ENCODE measurements at regions not wholly inside any gene's neighbourhood (a gene's known extent, or its start where the extent isn't known, plus 50 kb on each side); places are given as distances from the start of the nearest gene placed in this dataset.

- TF ChIP-seq EZH2 (IDR thresholded peaks at IDR 0.05): no peak
- TF ChIP-seq, protein P1, sequence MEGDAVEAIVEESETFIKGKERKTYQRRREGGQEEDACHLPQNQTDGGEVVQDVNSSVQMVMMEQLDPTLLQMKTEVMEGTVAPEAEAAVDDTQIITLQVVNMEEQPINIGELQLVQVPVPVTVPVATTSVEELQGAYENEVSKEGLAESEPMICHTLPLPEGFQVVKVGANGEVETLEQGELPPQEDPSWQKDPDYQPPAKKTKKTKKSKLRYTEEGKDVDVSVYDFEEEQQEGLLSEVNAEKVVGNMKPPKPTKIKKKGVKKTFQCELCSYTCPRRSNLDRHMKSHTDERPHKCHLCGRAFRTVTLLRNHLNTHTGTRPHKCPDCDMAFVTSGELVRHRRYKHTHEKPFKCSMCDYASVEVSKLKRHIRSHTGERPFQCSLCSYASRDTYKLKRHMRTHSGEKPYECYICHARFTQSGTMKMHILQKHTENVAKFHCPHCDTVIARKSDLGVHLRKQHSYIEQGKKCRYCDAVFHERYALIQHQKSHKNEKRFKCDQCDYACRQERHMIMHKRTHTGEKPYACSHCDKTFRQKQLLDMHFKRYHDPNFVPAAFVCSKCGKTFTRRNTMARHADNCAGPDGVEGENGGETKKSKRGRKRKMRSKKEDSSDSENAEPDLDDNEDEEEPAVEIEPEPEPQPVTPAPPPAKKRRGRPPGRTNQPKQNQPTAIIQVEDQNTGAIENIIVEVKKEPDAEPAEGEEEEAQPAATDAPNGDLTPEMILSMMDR (IDR thresholded peaks at IDR 0.05 in 2 of 3, conservative IDR thresholded peaks at IDR 0.05 in 1 of 3; ENCODE audit: borderline replicate concordance in 1 of 3, insufficient read depth in 1 of 3, low read depth in 2 of 3, low read length in 2 of 3): no peak
- TF ChIP-seq, protein P2, sequence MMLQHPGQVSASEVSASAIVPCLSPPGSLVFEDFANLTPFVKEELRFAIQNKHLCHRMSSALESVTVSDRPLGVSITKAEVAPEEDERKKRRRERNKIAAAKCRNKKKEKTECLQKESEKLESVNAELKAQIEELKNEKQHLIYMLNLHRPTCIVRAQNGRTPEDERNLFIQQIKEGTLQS (IDR thresholded peaks at IDR 0.05): no peak
These were observed 437.7 kb downstream of the IRS2 start for GRCh38 chr13:109348519-109349258.

All from HCT116 (cell line).